Keratinocyte (primary cell): ENCODE measurements at regions not wholly inside any gene's neighbourhood (a gene's known extent, or its start where the extent isn't known, plus 50 kb on each side); places are given as distances from the start of the nearest gene placed in this dataset.
"Not testable (repeated sequence)": the region's sequence is repeated elsewhere in the genome, so short reads cannot be mapped to it uniquely, and the experiment has no call there.

ENCODE experiments used
- DNase-seq: peaks from one replicate; pipeline ENCODE4 v3.0.0-alpha.2; 2011; ENCODE audit warnings: low read depth, missing footprints, low spot score
- FAIRE-seq: peaks from 2 replicates; lab custom pipeline; 2011; peaks lifted over from hg19 to GRCh38; lab: Jason Lieb, UNC
- H2AFZ ChIP-seq: 2 replicates; pipeline ENCODE4 v1.6.0; 2012; ENCODE audit warnings: low read length, control low read depth, inconsistent platforms; ENCODE audit not compliant: control insufficient read depth
- H3K27ac ChIP-seq: 2 replicates; pipeline ENCODE4 v1.5.1; 2011; ENCODE audit warnings: low read length; ENCODE audit not compliant: control insufficient read depth, insufficient read depth
- H3K27me3 ChIP-seq: 3 replicates; pipeline ENCODE4 v1.6.0; 2011; ENCODE audit warnings: low read length; ENCODE audit not compliant: control insufficient read depth, insufficient read depth; ENCODE audit errors: extremely low read depth
- H3K36me3 ChIP-seq, 2 experiments: 2 replicates in 1 of 2; 3 replicates in 1 of 2; pipeline ENCODE4 v1.5.1; 2011; ENCODE audit warnings: low read length in 2 of 2, mild to moderate bottlenecking in 1 of 2; ENCODE audit not compliant: control insufficient read depth in 2 of 2, insufficient read depth in 2 of 2; ENCODE audit errors: extremely low read depth in 1 of 2
- H3K4me1 ChIP-seq: 3 replicates; pipeline ENCODE4 v1.5.1; 2011; ENCODE audit warnings: low read length; ENCODE audit not compliant: control insufficient read depth, insufficient read depth; ENCODE audit errors: extremely low read depth
- H3K4me2 ChIP-seq: 3 replicates; pipeline ENCODE4 v1.6.0; 2011; ENCODE audit warnings: low read depth, low read length; ENCODE audit not compliant: control insufficient read depth, insufficient read depth; ENCODE audit errors: extremely low read depth
- H3K4me3 ChIP-seq, 3 experiments: fragments of 200-600 bp in 1 of 3; sonication (generic) in 1 of 3; 2 replicates in 2 of 3; 3 replicates in 1 of 3; pipeline ENCODE4 v1.5.1; 2011 to 2016; ENCODE audit warnings: low read length in 3 of 3, mild to moderate bottlenecking in 3 of 3, control low read depth in 2 of 3, inconsistent platforms in 1 of 3, low read depth in 1 of 3, mixed read lengths in 1 of 3, mixed run types in 1 of 3, moderate library complexity in 1 of 3; ENCODE audit not compliant: control insufficient read depth in 2 of 3, insufficient read depth in 2 of 3; ENCODE audit errors: extremely low read depth in 1 of 3
- H3K79me2 ChIP-seq: 2 replicates; pipeline ENCODE4 v1.6.0; 2012; ENCODE audit warnings: low read length; ENCODE audit not compliant: control insufficient read depth, insufficient read depth
- H3K9ac ChIP-seq: 3 replicates; pipeline ENCODE4 v1.6.0; 2011; ENCODE audit warnings: low read length; ENCODE audit not compliant: control insufficient read depth, insufficient read depth; ENCODE audit errors: extremely low read depth
- H3K9me1 ChIP-seq: 3 replicates; pipeline ENCODE4 v1.6.0; 2011; ENCODE audit warnings: low read length; ENCODE audit not compliant: control insufficient read depth, insufficient read depth; ENCODE audit errors: extremely low read depth
- H3K9me3 ChIP-seq: 2 replicates; pipeline ENCODE4 v1.5.1; 2012; ENCODE audit warnings: low read depth, low read length; ENCODE audit not compliant: control insufficient read depth
- H4K20me1 ChIP-seq: 3 replicates; pipeline ENCODE4 v1.6.0; 2011; ENCODE audit warnings: low read length; ENCODE audit not compliant: control insufficient read depth, insufficient read depth; ENCODE audit errors: extremely low read depth
- EZH2 ChIP-seq: IDR thresholded peaks from one replicate; pipeline ENCODE4 v1.6.1; 2012; ENCODE audit warnings: inconsistent platforms, mild to moderate bottlenecking, low read length, moderate library complexity
- dilution Hi-C: fragments of 300-500 bp; cut with MboI; formaldehyde crosslinking; loops from one replicate; pipeline ENCODE4 v1.7.0; 2020; ENCODE audit warnings: low sequenced_read_pairs; ENCODE audit not compliant: extremely low pct_ligation_motif_present
- TF ChIP-seq, protein P1 (sequence below), 3 experiments: IDR thresholded peaks in 1 of 3; conservative IDR thresholded peaks in 1 of 3; optimal IDR thresholded peaks in 1 of 3; 2 replicates in 2 of 3; 3 replicates in 1 of 3; pipeline versions ENCODE3 to v1.5.1; 2011; ENCODE audit warnings: low read length in 3 of 3, mild to moderate bottlenecking in 3 of 3, moderate library complexity in 2 of 3, control low read depth in 1 of 3, inconsistent platforms in 1 of 3; ENCODE audit not compliant: insufficient read depth in 2 of 3; ENCODE audit errors: extremely low read depth in 1 of 3

DNA sequence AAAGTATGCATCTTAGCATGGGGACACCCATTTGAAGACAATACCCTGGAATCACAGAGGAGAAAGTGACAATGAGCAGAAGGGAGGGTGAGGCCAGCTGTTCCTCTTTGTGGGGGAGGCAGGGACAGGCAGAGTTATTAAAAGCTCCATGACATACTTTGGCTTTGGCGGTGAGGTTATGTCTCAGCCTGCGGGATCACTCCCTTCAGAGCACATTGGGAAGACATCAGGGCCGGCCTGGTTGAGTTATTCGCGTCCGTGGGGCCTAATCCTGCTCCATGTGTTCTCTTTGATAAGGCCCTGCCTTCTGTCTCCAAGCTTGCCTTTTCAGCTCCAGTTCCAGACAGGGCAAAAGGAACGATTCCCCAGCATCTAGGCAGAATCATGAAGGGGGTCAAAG, 98.8 kb upstream of the NTF3 start:
- H3K27me3 ChIP-seq: no peaks in the 10 kb centered on the region
- H3K36me3 ChIP-seq: no peaks in the 10 kb centered on the region
- no peak overlapping the region for H3K9ac ChIP-seq
- no peak for FAIRE-seq
- H3K79me2 ChIP-seq: no peaks in the 10 kb centered on the region
- H3K27ac ChIP-seq: no peak overlapping the region
- H3K9me3 ChIP-seq: no peaks in the 10 kb centered on the region
- no peak overlapping the region for H3K4me2 ChIP-seq
- TF ChIP-seq, protein P1, sequence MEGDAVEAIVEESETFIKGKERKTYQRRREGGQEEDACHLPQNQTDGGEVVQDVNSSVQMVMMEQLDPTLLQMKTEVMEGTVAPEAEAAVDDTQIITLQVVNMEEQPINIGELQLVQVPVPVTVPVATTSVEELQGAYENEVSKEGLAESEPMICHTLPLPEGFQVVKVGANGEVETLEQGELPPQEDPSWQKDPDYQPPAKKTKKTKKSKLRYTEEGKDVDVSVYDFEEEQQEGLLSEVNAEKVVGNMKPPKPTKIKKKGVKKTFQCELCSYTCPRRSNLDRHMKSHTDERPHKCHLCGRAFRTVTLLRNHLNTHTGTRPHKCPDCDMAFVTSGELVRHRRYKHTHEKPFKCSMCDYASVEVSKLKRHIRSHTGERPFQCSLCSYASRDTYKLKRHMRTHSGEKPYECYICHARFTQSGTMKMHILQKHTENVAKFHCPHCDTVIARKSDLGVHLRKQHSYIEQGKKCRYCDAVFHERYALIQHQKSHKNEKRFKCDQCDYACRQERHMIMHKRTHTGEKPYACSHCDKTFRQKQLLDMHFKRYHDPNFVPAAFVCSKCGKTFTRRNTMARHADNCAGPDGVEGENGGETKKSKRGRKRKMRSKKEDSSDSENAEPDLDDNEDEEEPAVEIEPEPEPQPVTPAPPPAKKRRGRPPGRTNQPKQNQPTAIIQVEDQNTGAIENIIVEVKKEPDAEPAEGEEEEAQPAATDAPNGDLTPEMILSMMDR (optimal IDR thresholded peaks at IDR 0.05 in 1 of 3, IDR thresholded peaks at IDR 0.05 in 1 of 3, conservative IDR thresholded peaks at IDR 0.05 in 1 of 3; ENCODE audit: extremely low read depth in 1 of 3, insufficient read depth in 2 of 3, low read length in 3 of 3): no peak
- TF ChIP-seq EZH2: no peak
- H2AFZ ChIP-seq: no peak overlapping the region
- no peaks in the 10 kb centered on the region for H4K20me1 ChIP-seq
- H3K4me1 ChIP-seq: peaks cover 4% of the 10 kb centered on the region
- H3K9me1 ChIP-seq: no peaks in the 10 kb centered on the region
- no peak overlapping the region for H3K4me3 ChIP-seq
- DNase-seq: no peak
- dilution Hi-C loops: no loop called here

DNA sequence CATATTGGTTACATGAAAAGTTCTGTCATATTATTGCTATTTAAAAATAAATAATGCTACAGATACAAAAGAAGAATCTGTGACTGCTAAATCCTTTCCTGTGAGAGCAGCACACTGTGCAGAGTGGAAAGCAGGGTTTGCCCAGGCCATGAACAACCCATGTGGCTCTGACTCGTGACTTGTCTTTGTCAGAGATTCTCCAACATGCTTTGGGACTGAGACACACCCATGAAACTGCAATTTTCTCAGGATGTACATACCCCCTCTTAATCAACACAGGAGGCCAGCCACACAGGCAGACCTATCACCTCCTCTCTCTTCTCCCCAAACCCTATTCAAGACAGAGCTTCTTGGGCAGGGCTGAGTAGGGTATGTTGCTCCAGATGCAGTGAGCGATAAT, 96.8 kb upstream of the NTF3 start:
- dilution Hi-C loops: no loop called here
- TF ChIP-seq, protein P1 (optimal IDR thresholded peaks at IDR 0.05 in 1 of 3, IDR thresholded peaks at IDR 0.05 in 1 of 3, conservative IDR thresholded peaks at IDR 0.05 in 1 of 3; ENCODE audit: extremely low read depth in 1 of 3, insufficient read depth in 2 of 3, low read length in 3 of 3): no peak
- TF ChIP-seq EZH2: no peak
- FAIRE-seq (peak; percentile 66), DNase-seq (no peak)
- H3K4me3 ChIP-seq: no peak overlapping the region
- H3K27ac ChIP-seq: no peak overlapping the region
- H4K20me1 ChIP-seq: no peaks in the 10 kb centered on the region
- no peak overlapping the region for H3K9ac ChIP-seq
- no peaks in the 10 kb centered on the region for H3K9me3 ChIP-seq
- no peaks in the 10 kb centered on the region for H3K27me3 ChIP-seq
- no peaks in the 10 kb centered on the region for H3K79me2 ChIP-seq
- no peak overlapping the region for H2AFZ ChIP-seq
- H3K4me2 ChIP-seq: no peak overlapping the region
- H3K36me3 ChIP-seq: no peaks in the 10 kb centered on the region
- H3K4me1 ChIP-seq: no peaks in the 10 kb centered on the region
- H3K9me1 ChIP-seq: no peaks in the 10 kb centered on the region

- H3K79me2 ChIP-seq, H3K4me3 ChIP-seq, H3K9me1 ChIP-seq, H3K9me3 ChIP-seq, H4K20me1 ChIP-seq, H2AFZ ChIP-seq, H3K4me1 ChIP-seq, H3K4me2 ChIP-seq, H3K9ac ChIP-seq, H3K27ac ChIP-seq, DNase-seq, H3K27me3 ChIP-seq, dilution Hi-C loops, FAIRE-seq, H3K36me3 ChIP-seq: not testable (repeated sequence)
These were observed 90.8 kb upstream of the NTF3 start for GRCh38 chr12:5341086-5341485.
